Endodermal cell (in vitro differentiated cells): ENCODE measurements at regions not wholly inside any gene's neighbourhood (a gene's known extent, or its start where the extent isn't known, plus 50 kb on each side); places are given as distances from the start of the nearest gene placed in this dataset.

Experiments used
- DNase-seq: peaks from one replicate; pipeline ENCODE4 v3.0.0-alpha.2; 2017
- H3K27ac ChIP-seq: 2 replicates; pipeline ENCODE4 v1.5.1; 2013; ENCODE audit warnings: mild to moderate bottlenecking, low read depth, low read length, moderate library complexity
- H3K27me3 ChIP-seq: 2 replicates; pipeline ENCODE4 v1.6.1; 2013; ENCODE audit warnings: mild to moderate bottlenecking, low read length, moderate library complexity; ENCODE audit not compliant: insufficient read depth, control insufficient read depth, poor library complexity, severe bottlenecking
- H3K36me3 ChIP-seq: 2 replicates; pipeline ENCODE4 v1.7.0; 2013; ENCODE audit warnings: mild to moderate bottlenecking, low read length, moderate library complexity; ENCODE audit not compliant: control insufficient read depth, insufficient read depth
- H3K4me1 ChIP-seq: one replicate; pipeline ENCODE4 v1.7.0; 2013; ENCODE audit warnings: low read length; ENCODE audit not compliant: control insufficient read depth, insufficient read depth
- H3K4me3 ChIP-seq: 2 replicates; pipeline ENCODE4 v1.5.1; 2013; ENCODE audit warnings: mild to moderate bottlenecking, low read length, moderate library complexity
- H3K9ac ChIP-seq: 2 replicates; pipeline ENCODE4 v1.6.1; 2013; ENCODE audit warnings: mild to moderate bottlenecking, low read length, moderate library complexity; ENCODE audit not compliant: poor library complexity, severe bottlenecking; ENCODE audit errors: extremely low read depth
- H3K9me3 ChIP-seq: 2 replicates; pipeline ENCODE4 v1.6.1; 2013; ENCODE audit warnings: mild to moderate bottlenecking, low read length, moderate library complexity; ENCODE audit not compliant: control insufficient read depth
- H3K27ac Mint-ChIP-seq: 2 replicates; pipeline ENCODE4 v1.8.0; 2020; ENCODE audit warnings: mixed read lengths
- H3K27me3 Mint-ChIP-seq: 2 replicates; pipeline ENCODE4 v1.8.0; 2021; ENCODE audit warnings: mild to moderate bottlenecking, mixed read lengths; ENCODE audit not compliant: insufficient read depth
- H3K36me3 Mint-ChIP-seq: 2 replicates; pipeline ENCODE4 v1.8.0; 2020; ENCODE audit warnings: low read depth, mixed read lengths
- H3K4me1 Mint-ChIP-seq: 2 replicates; pipeline ENCODE4 v1.8.0; 2020; ENCODE audit warnings: mixed read lengths
- H3K4me3 Mint-ChIP-seq: 2 replicates; pipeline ENCODE4 v1.8.0; 2020; ENCODE audit warnings: mild to moderate bottlenecking, moderate library complexity, mixed read lengths
- H3K9me3 Mint-ChIP-seq: 2 replicates; pipeline ENCODE4 v1.8.0; 2020; ENCODE audit warnings: mild to moderate bottlenecking, mixed read lengths
- WGBS, 2 experiments: methylation state at CpG; one replicate each; pipeline versions ENCODE4 v1.1.5 to v1.1.7; 2013; ENCODE audit warnings: missing lambda C conversion rate in 2 of 2, mixed read lengths in 1 of 2; ENCODE audit not compliant: insufficient coverage in 1 of 2, insufficient read length in 1 of 2; 5-methylcytosine and 5-hydroxymethylcytosine counted together
- TF ChIP-seq, protein P1 (sequence below): fragments of 200-600 bp; sonication (generic); conservative IDR thresholded peaks from 2 replicates; pipeline ENCODE4 v1.5.0; 2021; ENCODE audit warnings: antibody characterized with exemption, mild to moderate bottlenecking

DNA sequence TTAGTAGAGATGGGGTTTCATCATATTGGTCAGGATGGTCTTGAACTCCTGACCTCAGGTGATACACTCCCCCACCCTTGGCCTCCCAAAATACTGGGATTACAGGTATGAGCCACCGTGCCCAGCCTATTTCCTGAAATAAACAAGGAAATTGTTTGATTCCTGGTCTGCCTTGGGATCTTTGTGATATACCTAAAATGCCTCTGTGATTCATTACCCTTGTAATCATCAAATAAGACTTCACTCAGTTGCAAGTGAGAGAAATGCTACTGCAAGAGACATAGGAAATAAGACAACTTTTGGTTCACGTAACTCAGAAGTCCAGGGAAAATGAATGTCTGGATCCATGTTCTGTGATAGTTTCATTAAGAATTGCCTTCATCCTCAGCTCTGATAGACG lies 173.2 kb upstream of the MARCKS start:
- Histone ChIP-seq H3K36me3 (no peaks in the 10 kb centered on the region), H3K4me1 (no peaks in the 10 kb centered on the region), H3K9ac (no peak overlapping the region), H3K9me3 (no peaks in the 10 kb centered on the region), H3K27me3 (no peaks in the 10 kb centered on the region), H3K4me3 (no peak overlapping the region), H3K27ac (no peak overlapping the region)
- no peak overlapping the region for H3K4me3 Mint-ChIP-seq
- peaks cover 8% of the 10 kb centered on the region for H3K4me1 Mint-ChIP-seq
- WGBS, 2 experiments: 98 to 100% methylated on average over 1 to 3 of the region's 3 CpGs
- TF ChIP-seq, protein P1, sequence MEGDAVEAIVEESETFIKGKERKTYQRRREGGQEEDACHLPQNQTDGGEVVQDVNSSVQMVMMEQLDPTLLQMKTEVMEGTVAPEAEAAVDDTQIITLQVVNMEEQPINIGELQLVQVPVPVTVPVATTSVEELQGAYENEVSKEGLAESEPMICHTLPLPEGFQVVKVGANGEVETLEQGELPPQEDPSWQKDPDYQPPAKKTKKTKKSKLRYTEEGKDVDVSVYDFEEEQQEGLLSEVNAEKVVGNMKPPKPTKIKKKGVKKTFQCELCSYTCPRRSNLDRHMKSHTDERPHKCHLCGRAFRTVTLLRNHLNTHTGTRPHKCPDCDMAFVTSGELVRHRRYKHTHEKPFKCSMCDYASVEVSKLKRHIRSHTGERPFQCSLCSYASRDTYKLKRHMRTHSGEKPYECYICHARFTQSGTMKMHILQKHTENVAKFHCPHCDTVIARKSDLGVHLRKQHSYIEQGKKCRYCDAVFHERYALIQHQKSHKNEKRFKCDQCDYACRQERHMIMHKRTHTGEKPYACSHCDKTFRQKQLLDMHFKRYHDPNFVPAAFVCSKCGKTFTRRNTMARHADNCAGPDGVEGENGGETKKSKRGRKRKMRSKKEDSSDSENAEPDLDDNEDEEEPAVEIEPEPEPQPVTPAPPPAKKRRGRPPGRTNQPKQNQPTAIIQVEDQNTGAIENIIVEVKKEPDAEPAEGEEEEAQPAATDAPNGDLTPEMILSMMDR: no peak
- DNase-seq: no peak
- H3K36me3 Mint-ChIP-seq: no peaks in the 10 kb centered on the region
- H3K9me3 Mint-ChIP-seq: no peaks in the 10 kb centered on the region
- H3K27ac Mint-ChIP-seq: no peak overlapping the region
- H3K27me3 Mint-ChIP-seq: no peaks in the 10 kb centered on the region

GRCh38 chr6:113684382-113684901 lies 172.7 kb upstream of the MARCKS start:
- Mint-ChIP-seq H3K4me3 (no peak overlapping the region), H3K4me1 (peaks cover 8% of the 10 kb centered on the region), H3K36me3 (no peaks in the 10 kb centered on the region), H3K27ac (no peak overlapping the region), H3K9me3 (no peaks in the 10 kb centered on the region), H3K27me3 (no peaks in the 10 kb centered on the region)
- H3K9ac ChIP-seq: no peak overlapping the region
- no peak overlapping the region for H3K27ac ChIP-seq
- no peaks in the 10 kb centered on the region for H3K36me3 ChIP-seq
- H3K27me3 ChIP-seq: no peaks in the 10 kb centered on the region
- DNase-seq: no peak
- H3K4me1 ChIP-seq: no peaks in the 10 kb centered on the region
- TF ChIP-seq, protein P1: no peak
- 67 to 91% methylated on average over 2 of the region's 2 CpGs for WGBS, 2 experiments
- H3K4me3 ChIP-seq: no peak overlapping the region
- no peaks in the 10 kb centered on the region for H3K9me3 ChIP-seq

GRCh38 chr6:113686049-113686448 lies 171.1 kb upstream of the MARCKS start:
- no peaks in the 10 kb centered on the region for H3K9me3 ChIP-seq
- no peaks in the 10 kb centered on the region for H3K4me1 ChIP-seq
- WGBS, 2 experiments: 80% methylated on average over 1 of the region's 1 CpG; no CpG with 5 or more reads in 1 of the 2 experiments
- Mint-ChIP-seq H3K4me3 (no peak overlapping the region), H3K9me3 (no peaks in the 10 kb centered on the region), H3K27ac (no peak overlapping the region), H3K27me3 (no peaks in the 10 kb centered on the region), H3K4me1 (peaks cover 7% of the 10 kb centered on the region), H3K36me3 (no peaks in the 10 kb centered on the region)
- TF ChIP-seq, protein P1: no peak
- no peak overlapping the region for H3K27ac ChIP-seq
- no peak overlapping the region for H3K9ac ChIP-seq
- no peaks in the 10 kb centered on the region for H3K36me3 ChIP-seq
- no peak overlapping the region for H3K4me3 ChIP-seq
- no peak for DNase-seq
- H3K27me3 ChIP-seq: no peaks in the 10 kb centered on the region
